ENCODE measurements at regions not wholly inside any gene's neighbourhood (a gene's known extent, or its start where the extent isn't known, plus 50 kb on each side); places are given as distances from the start of the nearest gene placed in this dataset.
"Not testable (repeated sequence)": the region's sequence is repeated elsewhere in the genome, so short reads cannot be mapped to it uniquely, and the experiment has no call there.

DNA sequence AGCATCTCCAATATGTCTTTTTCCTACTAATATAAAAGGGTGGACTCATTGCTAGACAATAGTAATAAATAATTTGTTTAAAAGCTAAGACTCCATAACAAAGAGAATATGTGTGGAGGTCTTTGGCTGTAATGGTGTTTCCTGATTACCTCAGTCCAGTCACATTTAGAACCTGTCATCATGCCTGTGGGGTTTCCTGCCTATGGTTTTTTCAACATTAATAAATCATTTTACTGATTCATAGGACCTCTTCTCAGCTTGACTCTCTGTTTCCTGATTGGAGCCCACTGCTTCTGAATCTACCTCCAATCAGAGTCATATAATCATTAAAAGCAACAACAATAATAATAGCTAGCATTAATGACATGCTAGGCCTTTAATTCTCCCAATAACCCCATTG is 52.4 kb upstream of the GNAI1 start:
- no peak for DNase-seq (ENCODE audit: low read depth)

- DNase-seq (ENCODE audit: low read depth) = no peak
These were observed 55.7 kb upstream of the GNAI1 start for GRCh38 chr7:80078886-80079285.

DNA sequence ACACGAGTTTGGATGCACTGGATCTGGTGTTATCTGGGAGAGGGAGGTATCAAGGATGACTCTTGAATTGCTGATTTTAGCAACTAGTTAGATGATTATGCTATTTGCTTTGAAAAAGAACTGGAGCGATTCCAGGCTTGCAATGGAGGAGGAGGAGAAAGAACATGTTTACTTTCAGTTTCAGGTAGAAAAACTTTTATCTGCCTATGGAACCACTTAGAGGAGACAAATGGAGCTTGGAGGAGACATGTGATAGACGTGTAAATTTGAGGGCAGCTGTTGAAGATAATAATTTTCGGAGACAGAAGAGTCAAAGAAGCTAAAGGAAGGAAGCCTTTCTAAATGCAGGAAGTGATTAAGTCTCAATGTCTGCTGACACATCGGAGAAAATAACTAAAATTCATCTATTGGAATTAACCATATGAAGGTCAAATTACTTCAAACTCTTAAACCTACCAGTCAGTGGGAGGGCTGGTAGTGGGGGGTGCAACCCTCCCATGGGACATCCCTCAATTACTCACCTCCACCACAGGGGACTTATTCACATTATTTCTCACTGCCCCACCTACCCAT is 56.4 kb upstream of the GNAI1 start:
- no peak for DNase-seq (ENCODE audit: low read depth)

DNA sequence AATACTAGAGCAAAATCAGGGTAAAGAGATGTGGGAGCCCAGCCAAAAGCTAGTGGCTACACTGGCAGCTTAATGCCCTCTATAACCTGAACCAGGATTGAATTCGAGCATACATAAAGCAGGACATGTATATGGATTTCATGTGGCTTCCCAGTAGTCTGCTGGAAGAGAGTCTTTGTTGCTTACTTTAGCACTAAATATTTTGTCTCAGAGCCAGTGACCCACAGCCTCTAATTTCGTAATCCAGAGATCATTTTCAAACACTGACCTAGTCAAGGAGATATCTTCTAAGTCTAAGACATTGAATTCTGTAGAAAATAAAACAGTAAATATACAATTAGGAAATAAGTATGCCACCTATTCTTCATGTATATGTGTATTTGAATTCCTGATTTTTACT is 64.2 kb upstream of the GNAI1 start:
- DNase-seq (ENCODE audit: low read depth) = no peak

GRCh38 chr7:80066639-80067038 is 68.0 kb upstream of the GNAI1 start:
- DNase-seq (ENCODE audit: low read depth) = no peak

DNA sequence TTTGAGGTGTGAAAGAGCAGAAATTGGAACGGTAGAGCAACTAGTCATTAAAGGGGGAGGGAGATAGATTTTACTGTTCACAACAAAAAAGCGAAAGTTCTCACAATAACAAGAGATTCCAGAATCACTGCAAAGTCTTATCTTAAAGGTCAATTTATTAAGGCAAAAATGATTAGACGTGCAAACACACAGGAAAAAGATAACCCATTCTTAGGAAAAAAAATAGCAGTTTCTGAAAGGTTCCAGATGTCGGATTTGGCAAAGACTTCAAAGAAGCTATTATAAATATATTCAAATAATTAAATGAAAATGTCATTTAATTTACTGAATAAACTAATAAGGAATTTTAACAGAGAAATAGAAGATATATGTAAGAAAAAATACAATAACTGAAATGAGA is 70.8 kb upstream of the GNAI1 start:
- DNase-seq (ENCODE audit: low read depth) = no peak

GRCh38 chr7:80060218-80060806 is 74.3 kb upstream of the GNAI1 start:
- no peak for DNase-seq (ENCODE audit: low read depth)

- no peak for DNase-seq (ENCODE audit: low read depth)
These were observed 77.1 kb upstream of the GNAI1 start for GRCh38 chr7:80057488-80057887.

GRCh38 chr7:80054356-80054755 is 80.3 kb upstream of the GNAI1 start:
- no peak for DNase-seq (ENCODE audit: low read depth)

- no peak for DNase-seq (ENCODE audit: low read depth)
These were observed 81.5 kb upstream of the GNAI1 start for GRCh38 chr7:80053124-80053523.

DNA sequence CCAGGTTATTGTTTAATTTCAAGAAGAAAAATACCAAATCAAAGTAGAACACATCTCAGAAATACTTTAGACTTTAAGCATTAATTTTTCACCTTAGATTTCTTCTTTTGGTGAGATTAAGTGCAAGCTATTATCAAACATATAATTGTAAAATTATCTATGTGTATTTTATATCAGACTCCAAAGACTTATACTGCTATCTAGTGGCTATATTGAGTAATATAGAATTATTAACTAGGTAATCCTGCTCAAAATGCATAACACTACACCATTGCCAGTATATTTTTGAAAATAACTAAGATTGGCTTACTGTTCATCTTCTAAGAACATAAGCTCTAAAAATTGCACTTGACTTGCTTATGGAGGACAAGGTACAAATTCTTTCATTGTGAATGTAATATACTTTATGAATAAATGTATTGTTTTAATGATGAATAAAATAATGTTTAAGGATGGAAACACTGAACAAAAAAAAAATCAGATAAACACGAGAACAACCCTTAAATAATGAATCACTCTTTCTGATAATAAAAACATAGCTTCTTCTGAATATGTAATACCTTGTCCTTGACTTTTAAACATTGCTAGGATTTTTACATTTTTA is 86.7 kb upstream of the GNAI1 start:
- no peak for DNase-seq (ENCODE audit: low read depth)

GRCh38 chr7:80047032-80047431 is 87.6 kb upstream of the GNAI1 start:
- DNase-seq (ENCODE audit: low read depth) = no peak

GRCh38 chr7:80044796-80045195 is 89.8 kb upstream of the GNAI1 start:
- DNase-seq (ENCODE audit: low read depth) = no peak

GRCh38 chr7:80040752-80041151 is 93.9 kb upstream of the GNAI1 start:
- DNase-seq (ENCODE audit: low read depth) = no peak

DNA sequence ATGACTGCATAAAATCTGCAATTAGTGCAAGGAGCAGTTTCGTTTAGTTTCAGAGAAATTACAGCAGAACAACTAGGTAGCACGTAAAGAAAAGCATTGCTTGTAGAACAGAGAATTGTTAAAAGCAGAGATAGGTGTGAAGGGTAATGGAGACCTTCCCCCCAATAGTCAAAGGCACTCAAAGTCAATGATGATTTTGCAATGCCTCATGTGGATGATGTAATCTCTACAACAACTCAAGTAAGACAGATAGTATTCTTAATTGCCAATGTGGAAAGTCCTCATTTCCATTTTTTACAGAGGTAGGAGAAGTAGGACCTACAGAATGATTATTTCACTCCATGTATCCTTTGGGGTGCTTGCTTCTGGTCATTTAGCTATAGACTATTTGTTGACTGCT is 94.3 kb upstream of the GNAI1 start:
- DNase-seq (ENCODE audit: low read depth) = no peak

GRCh38 chr7:80039251-80039884 is 95.3 kb upstream of the GNAI1 start:
- no peak for DNase-seq (ENCODE audit: low read depth)

DNA sequence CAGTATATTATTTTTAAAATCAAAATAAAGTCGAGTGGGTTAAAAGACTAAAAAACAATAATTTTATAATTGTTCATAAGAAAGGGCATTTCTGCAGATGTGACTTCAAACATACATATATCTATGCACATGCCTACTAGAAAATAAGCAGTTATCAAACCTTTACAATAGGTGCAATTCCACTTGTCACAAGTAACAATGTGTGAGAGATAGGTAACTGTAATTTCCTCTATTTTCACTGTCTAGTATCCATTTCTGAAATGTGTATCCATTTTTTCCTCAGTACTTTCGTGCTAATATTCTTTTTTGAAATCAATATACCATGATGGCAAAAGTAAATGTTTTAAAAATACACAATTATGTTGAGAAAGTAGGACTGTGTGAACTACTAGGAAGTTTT is 96.9 kb upstream of the GNAI1 start:
- DNase-seq (ENCODE audit: low read depth) = no peak

- no peak for DNase-seq (ENCODE audit: low read depth)
These were observed 98.5 kb upstream of the GNAI1 start for GRCh38 chr7:80036107-80036506.

DNA sequence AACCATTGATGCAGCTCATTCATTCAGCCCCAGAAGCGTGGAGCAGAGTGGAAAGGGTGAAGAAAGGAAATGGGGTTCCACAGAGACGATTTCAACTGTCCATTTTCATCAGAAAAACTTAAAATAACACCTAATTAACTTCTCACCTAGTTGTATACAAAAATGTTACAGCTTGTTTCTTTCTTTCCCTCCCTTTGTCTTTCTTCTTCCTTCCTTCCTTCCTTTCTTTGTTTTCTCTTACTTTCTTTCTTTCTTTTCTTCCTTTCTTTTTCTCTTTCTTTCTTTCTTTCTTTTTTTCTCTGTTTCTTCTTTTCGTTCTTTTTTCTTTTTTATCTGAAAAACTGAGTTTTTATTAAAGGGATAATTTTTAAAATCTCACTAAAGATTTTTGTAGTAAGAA is 105.9 kb upstream of the GNAI1 start:
- no peak for DNase-seq (ENCODE audit: low read depth)

DNA sequence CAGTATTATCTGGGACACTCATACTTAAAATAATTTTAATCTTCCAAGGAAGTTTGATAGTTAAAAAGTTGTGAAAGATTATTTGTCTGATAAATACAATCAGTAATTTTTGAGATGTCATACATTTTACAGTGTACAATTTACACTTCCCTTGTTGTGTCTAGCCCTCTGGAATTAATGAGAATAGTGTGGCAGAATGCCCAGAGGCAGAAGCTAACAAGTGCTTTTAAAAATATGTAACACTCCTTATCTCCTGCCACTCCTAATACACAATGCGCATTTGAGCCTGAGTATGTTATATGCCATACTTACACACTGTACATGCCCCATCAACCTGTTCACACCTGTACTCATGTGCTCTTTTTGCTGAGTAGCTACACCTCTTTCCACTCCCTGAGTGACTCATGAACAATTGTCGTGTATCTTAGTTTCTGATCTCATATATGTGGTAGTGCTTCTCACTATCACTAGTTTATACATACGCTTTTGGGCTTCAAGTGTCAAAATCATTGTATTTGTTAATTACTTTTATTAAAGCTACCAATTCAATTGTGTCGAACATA is 106.9 kb upstream of the GNAI1 start:
- DNase-seq (ENCODE audit: low read depth) = no peak

GRCh38 chr7:80026766-80027165 is 107.9 kb upstream of the GNAI1 start:
- DNase-seq (ENCODE audit: low read depth) = no peak

DNA sequence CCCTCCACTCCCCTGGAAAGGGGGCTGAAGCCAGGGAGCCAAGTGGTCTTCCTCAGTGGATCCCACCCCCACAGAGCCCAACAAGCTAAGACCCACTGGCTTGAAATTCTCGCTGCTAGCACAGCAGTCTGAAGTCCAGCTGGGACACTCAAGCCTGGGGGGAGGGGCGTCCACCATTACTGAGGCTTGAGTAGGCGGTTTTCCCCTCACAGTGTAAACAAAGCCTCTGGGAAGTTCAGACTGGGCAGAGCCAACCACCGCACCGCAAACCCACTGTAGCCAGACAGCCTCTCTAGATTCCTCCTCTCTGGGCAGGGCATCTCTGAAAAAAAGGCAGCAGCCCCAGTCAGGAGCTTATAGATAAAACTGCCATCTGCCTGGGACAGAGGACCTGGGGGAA is 114.4 kb upstream of the GNAI1 start:
- DNase-seq (ENCODE audit: low read depth) = not testable (repeated sequence)

- DNase-seq (ENCODE audit: low read depth) = not testable (repeated sequence)
These were observed 114.8 kb upstream of the GNAI1 start for GRCh38 chr7:80019809-80020207.
